ENCODE measurements at regions not wholly inside any gene's neighbourhood (a gene's known extent, or its start where the extent isn't known, plus 50 kb on each side); places are given as distances from the start of the nearest gene placed in this dataset.

DNA sequence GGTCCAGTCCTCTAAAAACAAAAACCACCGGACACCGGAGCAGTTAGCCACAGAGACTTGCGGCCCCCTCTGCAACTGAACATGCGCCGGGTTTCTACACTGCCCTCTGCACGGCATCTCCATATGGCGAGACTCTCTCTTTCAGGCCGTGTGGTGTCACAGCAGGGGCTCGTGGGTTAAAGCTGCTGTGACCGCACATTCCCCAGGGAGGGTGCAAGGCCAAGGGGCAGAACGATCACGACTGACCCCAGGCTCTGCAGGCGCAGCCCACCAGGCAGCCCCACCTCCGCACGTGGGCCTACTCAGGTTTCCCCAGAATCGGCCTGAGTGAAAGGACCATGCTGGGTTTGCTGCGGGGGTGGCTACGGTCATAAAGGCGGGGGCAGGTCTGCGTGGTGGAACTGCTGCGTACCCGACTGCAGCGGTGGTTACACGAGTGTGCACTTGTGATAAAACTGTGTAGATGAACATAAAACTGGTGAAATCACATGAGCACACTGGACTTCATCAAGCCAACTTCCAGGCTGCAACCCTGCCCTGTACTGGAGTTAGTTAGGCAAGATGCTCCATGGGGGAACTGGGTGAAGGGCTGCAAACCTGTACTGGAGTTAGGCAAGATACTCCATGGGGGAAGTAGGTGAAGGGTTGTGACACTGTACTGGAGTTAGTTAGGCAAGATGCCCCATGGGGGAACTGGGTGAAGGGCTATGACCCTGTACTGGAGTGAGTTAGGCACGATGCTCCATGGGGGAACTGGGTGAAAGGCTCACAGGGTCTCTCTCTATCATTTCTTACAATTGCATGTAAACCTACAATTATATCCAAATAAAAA is 81.4 kb upstream of the PPP2R2D start:
- H3K27ac ChIP-seq, result no peak overlapping the region
- no peak for TF ChIP-seq POLR2A (IDR thresholded peaks at IDR 0.05)
- TF ChIP-seq, protein P1, sequence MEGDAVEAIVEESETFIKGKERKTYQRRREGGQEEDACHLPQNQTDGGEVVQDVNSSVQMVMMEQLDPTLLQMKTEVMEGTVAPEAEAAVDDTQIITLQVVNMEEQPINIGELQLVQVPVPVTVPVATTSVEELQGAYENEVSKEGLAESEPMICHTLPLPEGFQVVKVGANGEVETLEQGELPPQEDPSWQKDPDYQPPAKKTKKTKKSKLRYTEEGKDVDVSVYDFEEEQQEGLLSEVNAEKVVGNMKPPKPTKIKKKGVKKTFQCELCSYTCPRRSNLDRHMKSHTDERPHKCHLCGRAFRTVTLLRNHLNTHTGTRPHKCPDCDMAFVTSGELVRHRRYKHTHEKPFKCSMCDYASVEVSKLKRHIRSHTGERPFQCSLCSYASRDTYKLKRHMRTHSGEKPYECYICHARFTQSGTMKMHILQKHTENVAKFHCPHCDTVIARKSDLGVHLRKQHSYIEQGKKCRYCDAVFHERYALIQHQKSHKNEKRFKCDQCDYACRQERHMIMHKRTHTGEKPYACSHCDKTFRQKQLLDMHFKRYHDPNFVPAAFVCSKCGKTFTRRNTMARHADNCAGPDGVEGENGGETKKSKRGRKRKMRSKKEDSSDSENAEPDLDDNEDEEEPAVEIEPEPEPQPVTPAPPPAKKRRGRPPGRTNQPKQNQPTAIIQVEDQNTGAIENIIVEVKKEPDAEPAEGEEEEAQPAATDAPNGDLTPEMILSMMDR (IDR thresholded peaks at IDR 0.05), result no peak
- no peak for TF ChIP-seq POLR2AphosphoS5 (IDR thresholded peaks at IDR 0.05)
- H3K27me3 ChIP-seq, result peaks cover 0 to 47% of the 10 kb centered on the region in 2 donors
- intact Hi-C loops (cut with DNase I; ENCODE audit: low total_unique reads), result no loop called here
- peak in 1 of 2 donors; percentile 8 for DNase-seq (ENCODE audit: low spot score in 2 of 2)
- H3K9me3 ChIP-seq, result no peaks in the 10 kb centered on the region
- no peak overlapping the region for H3K4me3 ChIP-seq
- no peaks in the 10 kb centered on the region for H3K36me3 ChIP-seq
- no peaks in the 10 kb centered on the region for H3K4me1 ChIP-seq

DNA sequence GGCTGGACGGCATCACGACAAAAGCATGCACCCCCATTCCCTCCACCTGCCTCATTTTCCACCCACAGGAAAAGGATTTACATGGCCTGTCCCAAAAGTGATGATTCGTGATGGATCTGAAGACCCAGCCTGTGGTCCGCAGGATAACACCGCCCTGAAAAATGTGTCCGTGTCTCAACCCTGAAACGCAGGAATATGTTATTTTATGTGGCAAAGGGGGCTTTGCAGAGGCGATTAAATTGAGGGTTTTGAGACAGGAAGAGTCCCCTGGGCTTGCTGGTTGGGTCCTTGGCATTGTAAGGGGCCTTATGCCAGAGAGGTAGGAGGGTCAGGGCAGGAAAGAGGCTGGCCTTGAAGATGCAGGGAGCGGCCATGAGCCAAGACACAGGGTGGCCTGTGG is 80.2 kb upstream of the PPP2R2D start:
- no peak for TF ChIP-seq POLR2A (IDR thresholded peaks at IDR 0.05)
- TF ChIP-seq, protein P1 (IDR thresholded peaks at IDR 0.05), result no peak
- no peak for TF ChIP-seq POLR2AphosphoS5 (IDR thresholded peaks at IDR 0.05)
- H3K4me1 ChIP-seq, result no peaks in the 10 kb centered on the region
- intact Hi-C loops (cut with DNase I; ENCODE audit: low total_unique reads), result no loop called here
- DNase-seq (ENCODE audit: low spot score in 2 of 2), result peak in 1 of 2 donors; percentile 8
- H3K27ac ChIP-seq, result no peak overlapping the region
- no peak overlapping the region for H3K4me3 ChIP-seq
- H3K9me3 ChIP-seq, result no peaks in the 10 kb centered on the region
- H3K36me3 ChIP-seq, result no peaks in the 10 kb centered on the region
- peaks cover 0 to 42% of the 10 kb centered on the region in 2 donors for H3K27me3 ChIP-seq

DNA sequence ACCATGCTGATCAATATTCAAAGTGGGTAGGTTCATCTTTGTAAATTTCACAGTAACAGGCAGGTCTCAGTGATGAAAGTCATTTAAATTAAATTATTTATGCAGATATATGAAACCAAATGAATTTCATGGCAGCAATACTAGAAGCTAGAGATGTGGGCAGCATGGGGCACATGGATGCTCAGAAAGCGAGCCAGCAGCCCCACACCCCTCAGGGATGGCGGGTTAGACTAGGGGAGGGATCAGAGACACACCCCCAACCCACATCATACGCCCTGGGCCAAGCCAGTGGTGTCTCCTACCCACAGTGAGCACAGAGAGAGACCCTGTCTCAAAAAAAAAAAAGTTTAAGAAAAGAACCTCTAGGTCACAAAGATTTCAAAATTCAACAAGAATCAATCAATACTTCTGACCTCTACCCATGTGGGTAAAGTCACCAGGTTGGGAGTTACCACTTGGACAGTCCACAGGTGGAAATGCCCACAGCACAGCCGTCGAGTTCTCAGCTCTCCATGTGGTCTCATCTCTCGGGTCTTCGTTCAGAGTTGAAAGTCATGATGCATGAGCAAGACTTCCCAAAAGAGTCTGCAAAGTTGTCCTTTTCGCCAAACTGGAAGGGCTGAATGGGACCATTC is 79.3 kb upstream of the PPP2R2D start:
- Histone ChIP-seq H3K9me3 (no peaks in the 10 kb centered on the region), H3K27ac (no peak overlapping the region), H3K36me3 (no peaks in the 10 kb centered on the region), H3K27me3 (peaks cover 0 to 33% of the 10 kb centered on the region in 2 donors), H3K4me3 (no peak overlapping the region), H3K4me1 (no peaks in the 10 kb centered on the region)
- intact Hi-C loops (cut with DNase I; ENCODE audit: low total_unique reads), result no loop called here
- no peak for TF ChIP-seq POLR2A (IDR thresholded peaks at IDR 0.05)
- TF ChIP-seq, protein P1 (IDR thresholded peaks at IDR 0.05), result no peak
- no peak for TF ChIP-seq POLR2AphosphoS5 (IDR thresholded peaks at IDR 0.05)
- no peak for DNase-seq (ENCODE audit: low spot score in 2 of 2)

DNA sequence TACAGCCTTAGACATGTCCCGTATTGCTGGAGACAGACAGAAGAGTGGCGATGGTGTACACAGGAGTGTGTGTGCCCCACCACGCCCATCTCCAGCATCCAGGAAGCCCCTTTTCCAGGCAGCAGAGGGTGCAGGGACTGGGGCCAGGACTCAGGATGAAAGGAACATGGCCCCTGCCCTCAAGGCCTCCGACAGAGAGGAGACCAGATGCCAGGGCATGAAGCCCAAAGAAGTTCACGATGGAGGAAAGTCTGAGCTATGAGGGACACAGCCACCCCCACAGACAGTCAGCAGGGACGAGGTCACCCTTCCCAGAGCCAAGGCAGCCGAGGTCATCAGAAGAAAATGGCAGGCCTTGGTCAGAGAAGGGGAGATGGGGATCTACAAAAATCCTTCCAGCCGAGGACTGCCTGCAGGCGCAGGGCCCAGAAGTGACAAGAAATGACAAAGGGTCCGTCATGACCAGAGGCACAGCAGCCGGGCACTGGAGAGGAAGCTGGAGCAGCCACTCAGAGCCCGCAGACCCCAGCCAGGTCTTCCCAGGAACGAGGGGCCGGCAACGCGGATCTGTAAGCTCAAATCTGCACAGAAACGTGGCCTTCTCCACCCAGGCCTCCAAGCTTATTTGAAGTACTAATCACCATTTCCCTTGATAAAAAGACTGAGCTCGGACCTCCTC is 78.7 kb upstream of the PPP2R2D start:
- intact Hi-C loops (cut with DNase I; ENCODE audit: low total_unique reads), result no loop called here
- H3K27ac ChIP-seq, result no peak overlapping the region
- no peaks in the 10 kb centered on the region for H3K4me1 ChIP-seq
- H3K36me3 ChIP-seq, result no peaks in the 10 kb centered on the region
- H3K9me3 ChIP-seq, result no peaks in the 10 kb centered on the region
- TF ChIP-seq, protein P1 (IDR thresholded peaks at IDR 0.05), result no peak
- TF ChIP-seq POLR2AphosphoS5 (IDR thresholded peaks at IDR 0.05) (no peak), POLR2A (IDR thresholded peaks at IDR 0.05) (no peak)
- DNase-seq (ENCODE audit: low spot score in 2 of 2), result no peak
- peaks cover 0 to 26% of the 10 kb centered on the region in 2 donors for H3K27me3 ChIP-seq
- H3K4me3 ChIP-seq, result no peak overlapping the region
